ENCODE measurements at regions not wholly inside any gene's neighbourhood (a gene's known extent, or its start where the extent isn't known, plus 50 kb on each side); places are given as distances from the start of the nearest gene placed in this dataset.

DNA sequence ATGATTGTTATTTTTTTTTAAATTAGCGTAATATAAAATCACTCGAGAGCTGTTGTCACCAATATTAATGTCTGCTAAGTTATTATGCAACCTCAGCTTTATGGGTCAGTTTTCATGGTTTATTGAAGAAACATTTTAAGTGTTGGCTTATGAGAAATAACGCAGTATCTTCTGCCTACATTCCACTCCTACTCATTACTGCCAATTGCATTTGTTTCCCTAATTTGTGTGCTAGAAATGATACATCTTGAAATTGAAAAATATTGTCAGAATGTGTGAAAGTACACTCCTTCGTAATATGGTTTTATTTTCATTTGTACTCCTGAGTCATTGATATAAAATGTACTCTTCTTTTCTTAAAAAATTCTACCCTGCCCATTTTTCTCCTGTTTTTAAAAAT is 333.3 kb upstream of the HSF2 start:
- no peak for DNase-seq (ENCODE audit: low spot score)

GRCh38 chr6:122068291-122068769 is 331.1 kb upstream of the HSF2 start:
- DNase-seq (ENCODE audit: low spot score) = no peak

GRCh38 chr6:122069932-122070331 is 329.5 kb upstream of the HSF2 start:
- DNase-seq (ENCODE audit: low spot score) = no peak

GRCh38 chr6:122072014-122072647 is 327.3 kb upstream of the HSF2 start:
- DNase-seq (ENCODE audit: low spot score) = no peak

GRCh38 chr6:122075084-122075838 is 324.2 kb upstream of the HSF2 start:
- no peak for DNase-seq (ENCODE audit: low spot score)

- DNase-seq (ENCODE audit: low spot score) = no peak
Measured at GRCh38 chr6:122075917-122076316, 323.5 kb upstream of the HSF2 start.

DNA sequence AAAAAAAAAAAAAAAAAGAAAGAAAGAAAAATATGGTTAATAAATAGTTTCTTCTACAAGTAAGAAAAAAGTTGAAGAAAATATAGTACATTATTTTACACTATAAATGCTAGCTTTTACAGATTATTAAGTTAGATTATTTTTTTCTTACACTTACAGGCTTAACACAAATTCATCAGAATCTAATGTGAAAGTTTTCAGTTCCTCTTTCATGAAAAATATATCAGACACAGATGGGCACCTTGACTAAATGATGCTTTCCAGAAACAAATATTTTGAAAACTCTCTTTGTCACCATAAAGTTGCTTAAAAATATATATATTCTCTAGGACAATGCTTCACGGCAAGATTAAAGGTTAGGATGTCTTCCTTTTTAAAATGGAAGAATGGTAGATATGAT is 321.8 kb upstream of the HSF2 start:
- no peak for DNase-seq (ENCODE audit: low spot score)

DNA sequence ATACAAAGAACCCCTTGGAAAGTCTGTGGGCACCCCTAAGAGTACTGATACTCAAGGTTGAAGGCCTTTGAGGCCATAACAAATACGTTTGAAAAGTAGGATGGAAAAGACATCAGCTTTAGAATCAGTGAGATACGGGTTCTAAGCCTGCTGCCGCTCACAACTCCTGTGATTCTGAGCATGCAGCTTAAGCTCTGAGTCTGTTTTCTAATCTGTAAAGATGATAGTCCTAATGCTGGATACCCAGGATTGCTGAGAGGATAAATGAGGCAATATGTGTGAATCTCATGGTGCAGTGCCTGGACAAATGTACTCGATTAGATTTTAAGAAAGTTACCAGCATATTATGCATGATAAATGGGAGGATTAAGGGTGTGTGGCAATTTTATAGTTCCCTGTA is 321.0 kb upstream of the HSF2 start:
- DNase-seq (ENCODE audit: low spot score) = no peak

DNA sequence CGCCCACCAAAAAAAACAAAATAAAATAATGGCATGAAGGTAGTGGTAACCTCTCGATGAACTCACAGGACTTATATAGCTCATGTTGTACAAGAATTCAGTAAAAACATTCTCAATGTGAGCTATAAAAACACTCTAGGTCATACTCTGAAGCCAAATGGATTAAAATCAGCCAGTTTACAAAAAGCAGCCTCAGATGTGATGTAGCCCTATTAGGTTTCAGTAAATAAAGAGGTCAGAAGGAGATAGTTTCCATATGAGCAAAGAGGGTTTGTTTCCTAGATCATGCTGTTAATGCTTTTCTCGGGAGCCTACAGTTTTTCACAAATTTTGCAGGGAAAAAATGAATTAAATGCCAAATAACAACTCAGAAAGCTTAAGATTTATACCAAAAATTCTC is 319.5 kb upstream of the HSF2 start:
- no peak for DNase-seq (ENCODE audit: low spot score)

DNA sequence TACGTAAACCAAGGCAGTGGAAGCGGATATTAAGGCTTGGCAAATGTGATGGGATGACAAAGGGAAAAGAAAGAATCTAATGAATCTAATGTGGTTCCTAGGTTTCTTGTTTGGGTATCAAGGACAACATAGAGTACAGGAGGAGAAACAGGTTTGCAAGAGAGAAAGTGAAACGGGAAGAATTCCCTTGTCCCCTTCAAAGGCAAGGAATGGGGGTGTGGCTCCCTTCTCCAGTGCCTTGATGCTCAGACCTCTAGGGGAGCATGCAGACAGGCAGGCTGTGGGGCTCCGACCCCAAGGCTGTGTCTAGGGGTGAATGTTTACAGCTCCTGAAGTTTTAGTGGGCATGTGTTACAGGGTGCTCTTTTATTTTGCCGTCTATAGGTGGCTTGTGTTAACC is 317.5 kb upstream of the HSF2 start:
- DNase-seq (ENCODE audit: low spot score) = no peak

DNA sequence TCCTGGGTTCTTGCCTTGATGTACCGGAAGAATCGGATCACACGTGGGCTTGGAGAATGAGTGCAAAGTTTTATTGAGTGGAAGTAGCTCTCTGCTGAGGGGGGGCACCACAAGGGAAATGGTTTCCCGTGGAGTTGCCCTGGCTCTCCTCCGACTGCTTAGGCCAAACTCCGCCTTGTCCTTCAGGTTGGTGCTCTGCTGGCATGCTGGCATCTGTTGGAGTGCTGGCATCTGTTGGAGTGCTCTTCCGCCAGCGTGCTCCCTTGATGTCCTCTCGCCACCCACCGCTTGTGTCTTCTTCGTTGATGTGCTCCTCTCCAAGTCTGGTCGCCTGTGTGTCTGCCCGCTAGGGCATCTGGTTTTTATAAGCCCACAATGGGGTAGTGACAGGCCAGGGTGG is 317.1 kb upstream of the HSF2 start:
- DNase-seq (ENCODE audit: low spot score) = no peak

GRCh38 chr6:122092366-122092765 is 307.1 kb upstream of the HSF2 start:
- no peak for DNase-seq (ENCODE audit: low spot score)

DNA sequence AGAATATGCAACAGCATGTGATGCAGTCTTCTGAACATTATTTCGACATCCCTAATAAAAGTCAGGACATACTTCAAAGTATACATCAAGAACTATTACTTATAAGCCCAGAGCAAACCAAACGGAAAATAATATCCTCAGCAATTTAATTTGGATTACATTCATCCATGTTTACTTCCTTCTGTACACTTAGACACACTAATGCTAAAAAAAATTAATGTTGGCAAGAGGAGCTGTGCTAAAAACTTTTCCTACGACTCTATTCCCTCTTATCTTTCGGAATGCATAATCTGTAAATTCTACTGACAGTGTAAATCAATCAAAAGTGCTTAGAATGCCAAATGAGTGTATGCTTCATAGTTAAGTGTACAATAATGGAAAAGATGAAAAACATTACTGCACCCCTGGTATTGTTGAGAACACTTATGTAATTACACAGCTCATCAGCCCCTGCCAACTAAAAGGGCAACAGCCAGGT is 301.2 kb upstream of the HSF2 start:
- DNase-seq (ENCODE audit: low spot score) = no peak

- DNase-seq (ENCODE audit: low spot score) = no peak
Measured at GRCh38 chr6:122102026-122102425, 297.4 kb upstream of the HSF2 start.

DNA sequence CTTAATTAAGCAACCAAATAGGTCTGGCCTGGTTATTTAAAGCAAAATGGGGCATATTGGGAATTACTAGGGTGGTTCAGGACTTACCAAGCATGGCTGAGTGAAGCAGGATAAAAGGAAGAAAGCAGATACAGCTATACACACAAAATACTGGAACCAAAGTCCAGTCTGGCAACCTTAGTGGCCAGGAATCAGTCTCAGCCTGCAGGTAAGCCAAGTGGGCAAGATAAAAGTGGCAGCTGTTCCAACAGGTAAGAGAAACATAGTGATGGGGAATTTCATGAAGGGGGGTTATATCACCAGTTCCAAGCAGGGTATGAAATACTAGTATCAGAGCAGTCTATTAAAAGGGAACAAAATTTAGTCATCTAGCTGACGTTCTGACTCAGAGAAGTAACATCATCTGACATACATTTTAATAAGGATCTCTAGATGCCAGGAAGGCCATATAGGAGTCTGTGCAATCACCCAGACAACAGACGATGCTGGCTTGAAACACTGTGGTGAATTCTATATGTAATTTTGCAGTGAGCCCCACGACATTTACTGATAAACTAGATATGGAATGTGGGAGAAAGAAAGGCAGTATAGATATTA is 292.1 kb upstream of the HSF2 start:
- no peak for DNase-seq (ENCODE audit: low spot score)

DNA sequence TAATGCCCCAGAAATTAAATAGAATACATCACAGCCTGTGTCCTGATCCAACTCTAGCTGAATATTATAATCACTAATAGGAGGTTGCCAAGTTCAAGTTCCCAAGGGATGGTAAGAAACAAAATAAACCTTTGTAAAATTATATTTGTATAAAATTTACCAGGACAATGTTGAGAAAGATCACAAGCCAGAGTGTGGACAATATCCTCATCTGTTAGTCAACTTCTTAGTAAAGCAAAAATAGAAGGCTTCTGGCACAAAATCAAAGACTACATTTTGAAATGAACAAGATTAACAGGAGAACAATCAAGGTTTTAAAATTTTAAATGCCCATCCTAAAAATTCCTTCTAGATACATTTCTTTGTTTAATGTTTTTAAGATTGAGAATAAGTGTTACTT is 290.4 kb upstream of the HSF2 start:
- DNase-seq (ENCODE audit: low spot score) = peak; percentile 15

GRCh38 chr6:122114717-122115116 is 284.7 kb upstream of the HSF2 start:
- DNase-seq (ENCODE audit: low spot score) = no peak

GRCh38 chr6:122116119-122116834 is 283.2 kb upstream of the HSF2 start:
- no peak for DNase-seq (ENCODE audit: low spot score)

GRCh38 chr6:122116835-122117627 is 282.4 kb upstream of the HSF2 start:
- no peak for DNase-seq (ENCODE audit: low spot score)

DNA sequence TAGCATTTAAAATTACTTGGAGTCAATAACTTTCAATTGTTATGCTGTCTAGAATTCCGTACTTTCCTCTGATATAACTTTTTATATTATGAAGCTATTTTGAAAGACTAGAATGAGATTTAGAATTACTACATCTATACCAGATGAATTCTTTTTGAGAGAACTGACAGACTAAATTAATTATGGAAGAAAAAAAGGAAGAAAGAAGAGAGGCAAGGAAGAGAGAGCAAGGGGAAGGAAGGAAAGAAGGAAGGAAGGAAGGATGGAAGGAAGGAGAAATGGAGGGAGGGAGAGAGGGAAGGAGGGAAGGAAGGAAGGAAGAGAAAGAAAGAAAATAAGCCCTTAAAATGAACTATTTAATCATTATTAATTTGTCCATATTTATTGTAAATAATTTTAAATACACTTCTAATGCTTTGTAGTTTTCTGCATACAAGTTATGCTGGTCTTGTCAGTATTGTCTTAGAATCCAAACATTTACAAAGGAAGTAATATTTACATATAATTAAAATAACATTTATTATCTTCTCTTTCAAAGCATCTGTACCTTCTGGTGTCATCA is 280.4 kb upstream of the HSF2 start:
- no peak for DNase-seq (ENCODE audit: low spot score)

DNA sequence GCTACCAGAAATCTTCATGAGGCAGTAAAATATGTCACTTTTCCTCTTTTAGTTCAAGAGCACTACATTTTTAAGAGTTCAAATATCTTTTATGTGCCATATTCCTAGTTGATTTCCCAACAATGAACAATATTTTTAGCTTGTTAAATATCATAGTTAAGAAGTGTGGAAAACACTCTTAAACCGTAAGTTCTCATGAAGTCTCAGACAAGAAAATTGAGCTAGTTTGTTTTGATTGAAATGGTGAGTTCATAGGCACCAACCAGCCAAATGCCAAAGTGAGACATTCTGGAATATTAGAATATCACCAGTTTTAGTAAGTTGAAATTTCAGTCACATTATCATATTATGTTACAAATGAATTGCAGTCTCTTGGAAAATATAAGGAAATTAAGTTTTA is 277.2 kb upstream of the HSF2 start:
- no peak for DNase-seq (ENCODE audit: low spot score)
